ENCODE measurements at regions not wholly inside any gene's neighbourhood (a gene's known extent, or its start where the extent isn't known, plus 50 kb on each side); places are given as distances from the start of the nearest gene placed in this dataset.

GRCh38 chr16:56073508-56073907 lies 117.8 kb upstream of the GNAO1 start:
- ATAC-seq (replicated peaks) (no peak), DNase-seq (no peak)
- Mint-ChIP-seq H3K4me3 (no peak overlapping the region), H3K27ac (no peak overlapping the region), H3K27me3 (peaks cover 22 to 44% of the 10 kb centered on the region in 2 donors), H3K36me3 (ENCODE audit: insufficient read depth) (no peaks in the 10 kb centered on the region), H3K4me1 (ENCODE audit: low read depth in 2 of 2) (no peaks in the 10 kb centered on the region), H3K9me3 (no peaks in the 10 kb centered on the region)

GRCh38 chr16:56072096-56072495 lies 119.2 kb upstream of the GNAO1 start:
- ATAC-seq (replicated peaks) (no peak), DNase-seq (no peak)
- H3K4me1 Mint-ChIP-seq (ENCODE audit: low read depth in 2 of 2) = no peaks in the 10 kb centered on the region
- H3K9me3 Mint-ChIP-seq = no peaks in the 10 kb centered on the region
- peaks cover 22 to 44% of the 10 kb centered on the region in 2 donors for H3K27me3 Mint-ChIP-seq
- no peak overlapping the region for H3K4me3 Mint-ChIP-seq
- H3K27ac Mint-ChIP-seq = no peak overlapping the region
- no peaks in the 10 kb centered on the region for H3K36me3 Mint-ChIP-seq (ENCODE audit: insufficient read depth)

GRCh38 chr16:56068816-56069215 lies 122.5 kb upstream of the GNAO1 start:
- no peak for DNase-seq
- peaks cover 8 to 41% of the 10 kb centered on the region in 2 donors for H3K27me3 Mint-ChIP-seq
- ATAC-seq (replicated peaks) = no peak
- H3K4me3 Mint-ChIP-seq = no peak overlapping the region
- H3K9me3 Mint-ChIP-seq = no peaks in the 10 kb centered on the region
- H3K4me1 Mint-ChIP-seq (ENCODE audit: low read depth in 2 of 2) = no peaks in the 10 kb centered on the region
- no peak overlapping the region for H3K27ac Mint-ChIP-seq
- H3K36me3 Mint-ChIP-seq (ENCODE audit: insufficient read depth) = no peaks in the 10 kb centered on the region

GRCh38 chr16:56068314-56068713 lies 123.0 kb upstream of the GNAO1 start:
- Mint-ChIP-seq H3K4me3 (no peak overlapping the region), H3K27ac (no peak overlapping the region)

GRCh38 chr16:56067406-56067805 lies 123.9 kb upstream of the GNAO1 start:
- Mint-ChIP-seq H3K9me3 (no peaks in the 10 kb centered on the region), H3K36me3 (ENCODE audit: insufficient read depth) (no peaks in the 10 kb centered on the region), H3K4me1 (ENCODE audit: low read depth in 2 of 2) (no peaks in the 10 kb centered on the region), H3K4me3 (no peak overlapping the region), H3K27ac (no peak overlapping the region), H3K27me3 (peaks cover 0 to 34% of the 10 kb centered on the region in 2 donors)
- ATAC-seq (replicated peaks) (no peak), DNase-seq (no peak)

More at GRCh38 chr16:56068314-56068713, 123.0 kb upstream of the GNAO1 start:
- DNase-seq (no peak), ATAC-seq (replicated peaks) (no peak)
- no peaks in the 10 kb centered on the region for H3K4me1 Mint-ChIP-seq (ENCODE audit: low read depth in 2 of 2)
- H3K27me3 Mint-ChIP-seq = peaks cover 4 to 41% of the 10 kb centered on the region in 2 donors
- H3K9me3 Mint-ChIP-seq = no peaks in the 10 kb centered on the region
- no peaks in the 10 kb centered on the region for H3K36me3 Mint-ChIP-seq (ENCODE audit: insufficient read depth)

GRCh38 chr16:56066617-56067016 lies 124.7 kb upstream of the GNAO1 start:
- no peak for ATAC-seq (replicated peaks)
- no peaks in the 10 kb centered on the region for H3K36me3 Mint-ChIP-seq (ENCODE audit: insufficient read depth)

GRCh38 chr16:56063111-56063510 lies 128.2 kb upstream of the GNAO1 start:
- no peak overlapping the region for H3K4me3 Mint-ChIP-seq
- no peaks in the 10 kb centered on the region for H3K9me3 Mint-ChIP-seq
- DNase-seq (no peak), ATAC-seq (replicated peaks) (no peak)
- peaks cover 0 to 16% of the 10 kb centered on the region in 2 donors for H3K27me3 Mint-ChIP-seq
- no peaks in the 10 kb centered on the region for H3K36me3 Mint-ChIP-seq (ENCODE audit: insufficient read depth)
- no peak overlapping the region for H3K27ac Mint-ChIP-seq
- H3K4me1 Mint-ChIP-seq (ENCODE audit: low read depth in 2 of 2) = no peaks in the 10 kb centered on the region

More at GRCh38 chr16:56066617-56067016, 124.7 kb upstream of the GNAO1 start:
- Mint-ChIP-seq H3K4me1 (ENCODE audit: low read depth in 2 of 2) (no peaks in the 10 kb centered on the region), H3K27me3 (peaks cover 0 to 26% of the 10 kb centered on the region in 2 donors), H3K4me3 (no peak overlapping the region), H3K27ac (no peak overlapping the region), H3K9me3 (no peaks in the 10 kb centered on the region)
- DNase-seq = no peak

GRCh38 chr16:56057151-56057550 lies 134.1 kb upstream of the GNAO1 start:
- no peaks in the 10 kb centered on the region for H3K4me1 Mint-ChIP-seq (ENCODE audit: low read depth in 2 of 2)
- peaks cover 0 to 25% of the 10 kb centered on the region in 2 donors for H3K27me3 Mint-ChIP-seq
- H3K27ac Mint-ChIP-seq = no peak overlapping the region
- H3K36me3 Mint-ChIP-seq (ENCODE audit: insufficient read depth) = no peaks in the 10 kb centered on the region
- no peaks in the 10 kb centered on the region for H3K9me3 Mint-ChIP-seq
- DNase-seq (no peak), ATAC-seq (replicated peaks) (no peak)
- no peak overlapping the region for H3K4me3 Mint-ChIP-seq

- H3K9me3 Mint-ChIP-seq = no peaks in the 10 kb centered on the region
- H3K4me1 Mint-ChIP-seq (ENCODE audit: low read depth in 2 of 2) = peaks cover 2 to 9% of the 10 kb centered on the region in 2 donors
- ATAC-seq (replicated peaks) = no peak
- H3K27ac Mint-ChIP-seq = no peak overlapping the region
- no peak for DNase-seq
- H3K36me3 Mint-ChIP-seq (ENCODE audit: insufficient read depth) = no peaks in the 10 kb centered on the region
- H3K27me3 Mint-ChIP-seq = peaks cover 0 to 17% of the 10 kb centered on the region in 2 donors
- no peak overlapping the region for H3K4me3 Mint-ChIP-seq
Measured at GRCh38 chr16:56050916-56051315, 140.4 kb upstream of the GNAO1 start.

GRCh38 chr16:56048425-56049105 lies 142.7 kb upstream of the GNAO1 start:
- H3K4me3 Mint-ChIP-seq = no peak overlapping the region
- H3K36me3 Mint-ChIP-seq (ENCODE audit: insufficient read depth) = no peaks in the 10 kb centered on the region
- peaks cover 2 to 9% of the 10 kb centered on the region in 2 donors for H3K4me1 Mint-ChIP-seq (ENCODE audit: low read depth in 2 of 2)
- H3K27me3 Mint-ChIP-seq = peaks cover under 1 to 12% of the 10 kb centered on the region in 2 donors
- peak overlapping the region in 1 of 2 donors; percentile 57 for H3K27ac Mint-ChIP-seq
- no peaks in the 10 kb centered on the region for H3K9me3 Mint-ChIP-seq
- DNase-seq (no peak), ATAC-seq (replicated peaks) (peak; percentile 44)

GRCh38 chr16:56047307-56048234 lies 143.7 kb upstream of the GNAO1 start:
- H3K27me3 Mint-ChIP-seq = peaks cover 2 to 9% of the 10 kb centered on the region in 2 donors
- DNase-seq (no peak), ATAC-seq (replicated peaks) (no peak)
- H3K36me3 Mint-ChIP-seq (ENCODE audit: insufficient read depth) = no peaks in the 10 kb centered on the region
- no peak overlapping the region for H3K4me3 Mint-ChIP-seq
- H3K4me1 Mint-ChIP-seq (ENCODE audit: low read depth in 2 of 2) = peaks cover 2 to 9% of the 10 kb centered on the region in 2 donors
- H3K27ac Mint-ChIP-seq = no peak overlapping the region
- no peaks in the 10 kb centered on the region for H3K9me3 Mint-ChIP-seq

GRCh38 chr16:56042416-56042815 lies 148.9 kb upstream of the GNAO1 start:
- Mint-ChIP-seq H3K4me3 (no peak overlapping the region), H3K4me1 (ENCODE audit: low read depth in 2 of 2) (peaks cover 2 to 4% of the 10 kb centered on the region in 2 donors), H3K27ac (no peak overlapping the region), H3K9me3 (no peaks in the 10 kb centered on the region), H3K36me3 (ENCODE audit: insufficient read depth) (no peaks in the 10 kb centered on the region), H3K27me3 (peaks cover 11 to 15% of the 10 kb centered on the region in 2 donors)
- ATAC-seq (replicated peaks) (no peak), DNase-seq (no peak)

- peak; percentile 4 to 32 (median 27) for DNase-seq
Measured at GRCh38 chr16:56041556-56042140, 149.6 kb upstream of the GNAO1 start.

More at GRCh38 chr16:56041556-56042140, 149.6 kb upstream of the GNAO1 start:
- Mint-ChIP-seq H3K4me3 (no peak overlapping the region), H3K27me3 (peaks cover 18 to 19% of the 10 kb centered on the region in 2 donors), H3K4me1 (ENCODE audit: low read depth in 2 of 2) (peaks cover 0 to 4% of the 10 kb centered on the region in 2 donors), H3K27ac (no peak overlapping the region), H3K9me3 (peaks cover 0 to 7% of the 10 kb centered on the region in 2 donors), H3K36me3 (ENCODE audit: insufficient read depth) (no peaks in the 10 kb centered on the region)
- peak; percentile 68 for ATAC-seq (replicated peaks)

Measured in effector memory CD8-positive, alpha-beta T cell (primary cell).